GM23338 (cell line): ENCODE measurements at regions not wholly inside any gene's neighbourhood (a gene's known extent, or its start where the extent isn't known, plus 50 kb on each side); places are given as distances from the start of the nearest gene placed in this dataset.

Experiments used
- ATAC-seq: fragments of 200-7000 bp; cut with Tn5 transposase; 3 replicates; pipeline ENCODE4 v1.9.1; 2020
- DNase-seq: peaks from one replicate; pipeline ENCODE4 v3.0.0-alpha.2; 2015; ENCODE audit warnings: low spot score
- H2AFZ ChIP-seq: fragments of 200-600 bp; sonication (generic); 2 replicates; pipeline ENCODE4 v1.8.0; 2016; ENCODE audit warnings: antibody characterized with exemption, mild to moderate bottlenecking, moderate library complexity
- H3F3A ChIP-seq: fragments of 200-600 bp; sonication (generic); replicated peaks from 2 replicates; pipeline ENCODE4 v1.8.0; 2017; ENCODE audit warnings: antibody characterized with exemption, mixed run types, low read depth
- H3K27ac ChIP-seq: fragments of 200-600 bp; sonication (generic); 2 replicates; pipeline ENCODE4 v1.6.1; 2016; ENCODE audit warnings: low read depth
- H3K27me3 ChIP-seq: fragments of 200-600 bp; sonication (generic); 2 replicates; pipeline ENCODE4 v1.8.0; 2016; ENCODE audit warnings: mild to moderate bottlenecking, mixed run types, moderate library complexity; ENCODE audit not compliant: insufficient read depth
- H3K36me3 ChIP-seq: fragments of 200-600 bp; sonication (generic); 2 replicates; pipeline ENCODE4 v1.8.0; 2016; ENCODE audit warnings: mild to moderate bottlenecking; ENCODE audit not compliant: insufficient read depth
- H3K4me1 ChIP-seq: fragments of 200-600 bp; sonication (generic); 2 replicates; pipeline ENCODE4 v1.8.0; 2016; ENCODE audit warnings: mild to moderate bottlenecking, moderate library complexity; ENCODE audit not compliant: insufficient read depth
- H3K4me2 ChIP-seq: fragments of 200-600 bp; sonication (generic); 2 replicates; pipeline ENCODE4 v1.7.1; 2017; ENCODE audit warnings: mixed run types
- H3K4me3 ChIP-seq: fragments of 200-600 bp; sonication (generic); 2 replicates; pipeline ENCODE4 v1.6.1; 2016; ENCODE audit warnings: mixed run types
- H3K79me2 ChIP-seq: fragments of 200-600 bp; sonication (generic); replicated peaks from 2 replicates; pipeline ENCODE4 v1.8.0; 2017; ENCODE audit warnings: mild to moderate bottlenecking; ENCODE audit not compliant: insufficient read depth
- H3K9me2 ChIP-seq: fragments of 200-600 bp; sonication (generic); 2 replicates; pipeline ENCODE4 v1.8.0; 2017; ENCODE audit not compliant: insufficient read depth
- H4K20me1 ChIP-seq: fragments of 200-600 bp; sonication (generic); replicated peaks from 2 replicates; pipeline ENCODE4 v1.8.0; 2017; ENCODE audit warnings: mild to moderate bottlenecking; ENCODE audit not compliant: insufficient read depth
- H3K27ac Mint-ChIP-seq: 2 replicates; pipeline ENCODE4 v1.8.0; 2020; ENCODE audit warnings: inconsistent platforms, mild to moderate bottlenecking, moderate library complexity, mixed read lengths
- H3K27me3 Mint-ChIP-seq: 3 replicates; pipeline ENCODE4 v1.8.0; 2022; ENCODE audit warnings: low read depth, mild to moderate bottlenecking, moderate library complexity, mixed read lengths, inconsistent platforms; ENCODE audit not compliant: insufficient read depth, poor library complexity
- H3K36me3 Mint-ChIP-seq: 3 replicates; pipeline ENCODE4 v1.8.0; 2021; ENCODE audit warnings: low read depth, mild to moderate bottlenecking, inconsistent platforms, moderate library complexity, mixed read lengths
- H3K4me1 Mint-ChIP-seq: 3 replicates; pipeline ENCODE4 v1.8.0; 2020; ENCODE audit warnings: mild to moderate bottlenecking, inconsistent platforms, mixed read lengths
- H3K4me3 Mint-ChIP-seq: 3 replicates; pipeline ENCODE4 v1.8.0; 2021; ENCODE audit warnings: moderate library complexity, mild to moderate bottlenecking, inconsistent platforms, mixed read lengths
- H3K9me3 Mint-ChIP-seq: 3 replicates; pipeline ENCODE4 v1.8.0; 2020; ENCODE audit warnings: moderate library complexity, mild to moderate bottlenecking, inconsistent platforms, mixed read lengths
- CREB1 ChIP-seq: fragments of 250-450 bp; sonication (Bioruptor Pico); IDR thresholded peaks from 2 replicates; pipeline ENCODE4 v1.5.0; 2020; ENCODE audit warnings: low read depth, mild to moderate bottlenecking, moderate library complexity
- EZH2 ChIP-seq: fragments of 200-600 bp; sonication (generic); IDR thresholded peaks from one replicate; pipeline ENCODE4 v1.8.0; 2017; ENCODE audit warnings: antibody characterized with exemption, mild to moderate bottlenecking, low read depth; ENCODE audit not compliant: unreplicated experiment
- EZH2phosphoT487 ChIP-seq: fragments of 200-600 bp; sonication (generic); IDR thresholded peaks from one replicate; pipeline ENCODE4 v1.8.1; 2018; ENCODE audit warnings: antibody characterized with exemption; ENCODE audit not compliant: unreplicated experiment
- JUNB ChIP-seq: IDR thresholded peaks from one replicate; pipeline ENCODE4 v1.6.1; 2016; ENCODE audit warnings: antibody characterized with exemption; ENCODE audit not compliant: unreplicated experiment
- NANOG ChIP-seq: IDR thresholded peaks from 2 replicates; pipeline ENCODE4 v1.6.1; 2016; ENCODE audit warnings: antibody characterized with exemption, borderline replicate concordance
- POLR2AphosphoS5 ChIP-seq: IDR thresholded peaks from 2 replicates; pipeline ENCODE4 v1.6.1; 2016; ENCODE audit warnings: antibody characterized with exemption, low read depth
- STAT1 ChIP-seq: IDR thresholded peaks from one replicate; pipeline ENCODE4 v1.6.1; 2016; ENCODE audit warnings: antibody characterized with exemption; ENCODE audit not compliant: unreplicated experiment
- ZNF114 ChIP-seq: fragments of 250-450 bp; sonication (Bioruptor Pico); IDR thresholded peaks from 2 replicates; pipeline ENCODE4 v1.5.0; 2020; ENCODE audit warnings: mild to moderate bottlenecking, moderate library complexity
- ZNF331 ChIP-seq: fragments of 250-450 bp; sonication (Bioruptor Pico); IDR thresholded peaks from 2 replicates; pipeline ENCODE4 v1.5.0; 2020; ENCODE audit warnings: low read depth, mild to moderate bottlenecking, moderate library complexity
- TF ChIP-seq, protein P1 (sequence below): IDR thresholded peaks from one replicate; pipeline ENCODE4 v1.6.1; 2018; ENCODE audit warnings: antibody characterized with exemption; ENCODE audit not compliant: unreplicated experiment
- TF ChIP-seq, protein P2 (sequence below): fragments of 250-450 bp; sonication (Bioruptor Pico); IDR thresholded peaks from 2 replicates; pipeline ENCODE4 v1.5.0; 2020; ENCODE audit warnings: mild to moderate bottlenecking, moderate library complexity
- TF ChIP-seq, protein P3 (sequence below): IDR thresholded peaks from 2 replicates; pipeline ENCODE4 v1.6.1; 2016; ENCODE audit warnings: antibody characterized with exemption

DNA sequence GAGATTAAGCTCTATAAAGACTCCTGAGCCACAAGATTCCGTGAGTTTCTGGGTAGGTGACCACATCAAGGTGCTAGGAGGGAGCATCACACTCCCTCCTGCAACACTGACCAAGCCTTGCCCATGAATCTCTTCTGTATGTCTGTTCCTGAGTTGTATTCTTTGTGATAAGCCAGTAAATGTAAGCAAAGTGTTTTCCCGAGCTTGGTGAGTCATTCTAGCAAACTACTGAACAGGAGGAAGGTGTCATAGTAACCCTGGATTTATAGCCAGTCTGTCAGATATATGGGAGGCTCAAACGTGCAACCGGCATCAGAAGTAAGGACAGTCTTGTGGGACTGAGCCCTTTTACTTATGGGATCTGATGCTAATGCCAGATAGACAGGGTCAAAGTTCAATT, 346.1 kb upstream of the KYNU start:
- no peak for DNase-seq
- Histone ChIP-seq H3K79me2 (no peaks in the 10 kb centered on the region), H3K4me1 (no peaks in the 10 kb centered on the region), H4K20me1 (no peaks in the 10 kb centered on the region), H3K9me2 (peaks cover 4% of the 10 kb centered on the region; the same call in 1 of the 2 replicates), H3K36me3 (no peaks in the 10 kb centered on the region), H3K27ac (no peak overlapping the region), H3K27me3 (no peaks in the 10 kb centered on the region), H3K4me2 (no peak overlapping the region), H3F3A (no peaks in the 10 kb centered on the region), H2AFZ (no peak overlapping the region), H3K4me3 (no peak overlapping the region)
- Mint-ChIP-seq H3K36me3 (no peaks in the 10 kb centered on the region), H3K9me3 (0 out of 3 replicates have a peak, but pooled peaks cover 5% of the 10 kb centered on the region), H3K4me1 (no peaks in the 10 kb centered on the region), H3K27me3 (no peaks in the 10 kb centered on the region), H3K27ac (no peak overlapping the region), H3K4me3 (no peak overlapping the region)
- no peak for ATAC-seq
- TF ChIP-seq JUNB (no peak), CREB1 (CRISPR knock-in tag) (no peak), NANOG (no peak)

DNA sequence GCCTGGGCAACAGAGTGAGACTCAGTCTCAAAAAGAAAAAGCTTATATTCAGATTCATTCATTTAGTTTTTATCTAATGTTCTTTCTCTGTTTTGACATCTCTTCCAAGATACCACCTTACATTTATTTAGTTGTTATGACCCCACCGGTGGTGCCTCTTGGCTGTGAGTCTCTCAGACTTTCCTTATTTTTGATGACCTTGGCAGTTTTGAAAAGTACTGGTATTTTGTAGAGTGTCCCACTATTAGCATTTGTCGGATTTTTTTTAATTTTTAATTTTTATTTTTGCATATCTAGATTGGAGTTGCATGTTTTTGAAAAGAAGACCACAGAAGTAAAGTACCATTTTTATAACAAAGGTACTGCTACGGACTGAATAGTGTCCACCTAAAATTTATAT, 351.7 kb upstream of the KYNU start:
- no peaks in the 10 kb centered on the region for H3K4me1 Mint-ChIP-seq
- no peak for TF ChIP-seq JUNB
- no peak for TF ChIP-seq EZH2
- TF ChIP-seq EZH2phosphoT487, result no peak
- no peak for TF ChIP-seq CREB1 (CRISPR knock-in tag)
- TF ChIP-seq POLR2AphosphoS5, result no peak
- TF ChIP-seq STAT1, result no peak
- TF ChIP-seq ZNF114 (CRISPR knock-in tag), result no peak
- TF ChIP-seq NANOG, result no peak
- TF ChIP-seq, protein P1, sequence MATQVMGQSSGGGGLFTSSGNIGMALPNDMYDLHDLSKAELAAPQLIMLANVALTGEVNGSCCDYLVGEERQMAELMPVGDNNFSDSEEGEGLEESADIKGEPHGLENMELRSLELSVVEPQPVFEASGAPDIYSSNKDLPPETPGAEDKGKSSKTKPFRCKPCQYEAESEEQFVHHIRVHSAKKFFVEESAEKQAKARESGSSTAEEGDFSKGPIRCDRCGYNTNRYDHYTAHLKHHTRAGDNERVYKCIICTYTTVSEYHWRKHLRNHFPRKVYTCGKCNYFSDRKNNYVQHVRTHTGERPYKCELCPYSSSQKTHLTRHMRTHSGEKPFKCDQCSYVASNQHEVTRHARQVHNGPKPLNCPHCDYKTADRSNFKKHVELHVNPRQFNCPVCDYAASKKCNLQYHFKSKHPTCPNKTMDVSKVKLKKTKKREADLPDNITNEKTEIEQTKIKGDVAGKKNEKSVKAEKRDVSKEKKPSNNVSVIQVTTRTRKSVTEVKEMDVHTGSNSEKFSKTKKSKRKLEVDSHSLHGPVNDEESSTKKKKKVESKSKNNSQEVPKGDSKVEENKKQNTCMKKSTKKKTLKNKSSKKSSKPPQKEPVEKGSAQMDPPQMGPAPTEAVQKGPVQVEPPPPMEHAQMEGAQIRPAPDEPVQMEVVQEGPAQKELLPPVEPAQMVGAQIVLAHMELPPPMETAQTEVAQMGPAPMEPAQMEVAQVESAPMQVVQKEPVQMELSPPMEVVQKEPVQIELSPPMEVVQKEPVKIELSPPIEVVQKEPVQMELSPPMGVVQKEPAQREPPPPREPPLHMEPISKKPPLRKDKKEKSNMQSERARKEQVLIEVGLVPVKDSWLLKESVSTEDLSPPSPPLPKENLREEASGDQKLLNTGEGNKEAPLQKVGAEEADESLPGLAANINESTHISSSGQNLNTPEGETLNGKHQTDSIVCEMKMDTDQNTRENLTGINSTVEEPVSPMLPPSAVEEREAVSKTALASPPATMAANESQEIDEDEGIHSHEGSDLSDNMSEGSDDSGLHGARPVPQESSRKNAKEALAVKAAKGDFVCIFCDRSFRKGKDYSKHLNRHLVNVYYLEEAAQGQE, result no peak
- TF ChIP-seq, protein P2, sequence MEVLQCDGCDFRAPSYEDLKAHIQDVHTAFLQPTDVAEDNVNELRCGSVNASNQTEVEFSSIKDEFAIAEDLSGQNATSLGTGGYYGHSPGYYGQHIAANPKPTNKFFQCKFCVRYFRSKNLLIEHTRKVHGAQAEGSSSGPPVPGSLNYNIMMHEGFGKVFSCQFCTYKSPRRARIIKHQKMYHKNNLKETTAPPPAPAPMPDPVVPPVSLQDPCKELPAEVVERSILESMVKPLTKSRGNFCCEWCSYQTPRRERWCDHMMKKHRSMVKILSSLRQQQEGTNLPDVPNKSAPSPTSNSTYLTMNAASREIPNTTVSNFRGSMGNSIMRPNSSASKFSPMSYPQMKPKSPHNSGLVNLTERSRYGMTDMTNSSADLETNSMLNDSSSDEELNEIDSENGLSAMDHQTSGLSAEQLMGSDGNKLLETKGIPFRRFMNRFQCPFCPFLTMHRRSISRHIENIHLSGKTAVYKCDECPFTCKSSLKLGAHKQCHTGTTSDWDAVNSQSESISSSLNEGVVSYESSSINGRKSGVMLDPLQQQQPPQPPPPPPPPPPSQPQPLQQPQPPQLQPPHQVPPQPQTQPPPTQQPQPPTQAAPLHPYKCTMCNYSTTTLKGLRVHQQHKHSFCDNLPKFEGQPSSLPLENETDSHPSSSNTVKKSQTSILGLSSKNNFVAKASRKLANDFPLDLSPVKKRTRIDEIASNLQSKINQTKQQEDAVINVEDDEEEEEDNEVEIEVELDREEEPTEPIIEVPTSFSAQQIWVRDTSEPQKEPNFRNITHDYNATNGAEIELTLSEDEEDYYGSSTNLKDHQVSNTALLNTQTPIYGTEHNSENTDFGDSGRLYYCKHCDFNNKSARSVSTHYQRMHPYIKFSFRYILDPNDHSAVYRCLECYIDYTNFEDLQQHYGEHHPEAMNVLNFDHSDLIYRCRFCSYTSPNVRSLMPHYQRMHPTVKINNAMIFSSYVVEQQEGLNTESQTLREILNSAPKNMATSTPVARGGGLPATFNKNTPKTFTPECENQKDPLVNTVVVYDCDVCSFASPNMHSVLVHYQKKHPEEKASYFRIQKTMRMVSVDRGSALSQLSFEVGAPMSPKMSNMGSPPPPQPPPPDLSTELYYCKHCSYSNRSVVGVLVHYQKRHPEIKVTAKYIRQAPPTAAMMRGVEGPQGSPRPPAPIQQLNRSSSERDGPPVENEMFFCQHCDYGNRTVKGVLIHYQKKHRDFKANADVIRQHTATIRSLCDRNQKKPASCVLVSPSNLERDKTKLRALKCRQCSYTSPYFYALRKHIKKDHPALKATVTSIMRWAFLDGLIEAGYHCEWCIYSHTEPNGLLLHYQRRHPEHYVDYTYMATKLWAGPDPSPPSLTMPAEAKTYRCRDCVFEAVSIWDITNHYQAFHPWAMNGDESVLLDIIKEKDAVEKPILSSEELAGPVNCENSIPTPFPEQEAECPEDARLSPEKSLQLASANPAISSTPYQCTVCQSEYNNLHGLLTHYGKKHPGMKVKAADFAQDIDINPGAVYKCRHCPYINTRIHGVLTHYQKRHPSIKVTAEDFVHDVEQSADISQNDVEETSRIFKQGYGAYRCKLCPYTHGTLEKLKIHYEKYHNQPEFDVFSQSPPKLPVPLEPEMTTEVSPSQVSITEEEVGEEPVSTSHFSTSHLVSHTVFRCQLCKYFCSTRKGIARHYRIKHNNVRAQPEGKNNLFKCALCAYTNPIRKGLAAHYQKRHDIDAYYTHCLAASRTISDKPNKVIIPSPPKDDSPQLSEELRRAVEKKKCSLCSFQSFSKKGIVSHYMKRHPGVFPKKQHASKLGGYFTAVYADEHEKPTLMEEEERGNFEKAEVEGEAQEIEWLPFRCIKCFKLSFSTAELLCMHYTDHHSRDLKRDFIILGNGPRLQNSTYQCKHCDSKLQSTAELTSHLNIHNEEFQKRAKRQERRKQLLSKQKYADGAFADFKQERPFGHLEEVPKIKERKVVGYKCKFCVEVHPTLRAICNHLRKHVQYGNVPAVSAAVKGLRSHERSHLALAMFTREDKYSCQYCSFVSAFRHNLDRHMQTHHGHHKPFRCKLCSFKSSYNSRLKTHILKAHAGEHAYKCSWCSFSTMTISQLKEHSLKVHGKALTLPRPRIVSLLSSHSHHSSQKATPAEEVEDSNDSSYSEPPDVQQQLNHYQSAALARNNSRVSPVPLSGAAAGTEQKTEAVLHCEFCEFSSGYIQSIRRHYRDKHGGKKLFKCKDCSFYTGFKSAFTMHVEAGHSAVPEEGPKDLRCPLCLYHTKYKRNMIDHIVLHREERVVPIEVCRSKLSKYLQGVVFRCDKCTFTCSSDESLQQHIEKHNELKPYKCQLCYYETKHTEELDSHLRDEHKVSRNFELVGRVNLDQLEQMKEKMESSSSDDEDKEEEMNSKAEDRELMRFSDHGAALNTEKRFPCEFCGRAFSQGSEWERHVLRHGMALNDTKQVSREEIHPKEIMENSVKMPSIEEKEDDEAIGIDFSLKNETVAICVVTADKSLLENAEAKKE, result no peak
- no peak for TF ChIP-seq ZNF331 (CRISPR knock-in tag)
- TF ChIP-seq, protein P3, sequence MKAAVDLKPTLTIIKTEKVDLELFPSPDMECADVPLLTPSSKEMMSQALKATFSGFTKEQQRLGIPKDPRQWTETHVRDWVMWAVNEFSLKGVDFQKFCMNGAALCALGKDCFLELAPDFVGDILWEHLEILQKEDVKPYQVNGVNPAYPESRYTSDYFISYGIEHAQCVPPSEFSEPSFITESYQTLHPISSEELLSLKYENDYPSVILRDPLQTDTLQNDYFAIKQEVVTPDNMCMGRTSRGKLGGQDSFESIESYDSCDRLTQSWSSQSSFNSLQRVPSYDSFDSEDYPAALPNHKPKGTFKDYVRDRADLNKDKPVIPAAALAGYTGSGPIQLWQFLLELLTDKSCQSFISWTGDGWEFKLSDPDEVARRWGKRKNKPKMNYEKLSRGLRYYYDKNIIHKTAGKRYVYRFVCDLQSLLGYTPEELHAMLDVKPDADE, result no peak

More for the DNA sequence above, 351.7 kb upstream of the KYNU start:
- no peak overlapping the region for H3K4me3 ChIP-seq
- H3K4me2 ChIP-seq, result no peak overlapping the region
- H3K36me3 ChIP-seq, result no peaks in the 10 kb centered on the region
- no peaks in the 10 kb centered on the region for H3F3A ChIP-seq
- no peak for DNase-seq
- no peaks in the 10 kb centered on the region for H3K27me3 ChIP-seq
- no peak overlapping the region for H3K4me3 Mint-ChIP-seq
- no peaks in the 10 kb centered on the region for H3K79me2 ChIP-seq
- ATAC-seq, result no peak
- no peaks in the 10 kb centered on the region for H3K9me3 Mint-ChIP-seq
- H3K9me2 ChIP-seq, result peaks cover 6% of the 10 kb centered on the region; the same call in 1 of the 2 replicates
- no peaks in the 10 kb centered on the region for H4K20me1 ChIP-seq
- no peaks in the 10 kb centered on the region for H3K4me1 ChIP-seq
- H2AFZ ChIP-seq, result no peak overlapping the region
- no peak overlapping the region for H3K27ac ChIP-seq
- H3K27me3 Mint-ChIP-seq, result no peaks in the 10 kb centered on the region
- no peaks in the 10 kb centered on the region for H3K36me3 Mint-ChIP-seq
- no peak overlapping the region for H3K27ac Mint-ChIP-seq
